CD4-positive, alpha-beta T cell (primary cell): ENCODE measurements at regions not wholly inside any gene's neighbourhood (a gene's known extent, or its start where the extent isn't known, plus 50 kb on each side); places are given as distances from the start of the nearest gene placed in this dataset.

Experiments
- ATAC-seq: fragments of 200-7000 bp; cut with Tn5 transposase; one replicate; pipeline ENCODE4 v1.10.0; 2022; ENCODE audit warnings: mild to moderate bottlenecking; ENCODE audit not compliant: poor library complexity
- CTCF ChIA-PET: fragments of 350-600 bp; sonication (Branson Sonifier 250); formaldehyde crosslinking; loops from one replicate; lab custom pipeline; 2021; ENCODE audit warnings: antibody characterized with exemption, inconsistent platforms; lab: Charles Lee
- POLR2A ChIA-PET: fragments of 350-600 bp; sonication (Branson Sonifier 250); formaldehyde crosslinking; loops from one replicate; lab custom pipeline; 2021; ENCODE audit warnings: antibody characterized with exemption, inconsistent platforms; lab: Charles Lee
- DNase-seq, 14 experiments: peaks; one replicate each; pipeline ENCODE4 v3.0.0-alpha.2; 2013 to 2020; ENCODE audit warnings: mixed read lengths in 2 of 14
- H3K27ac ChIP-seq, 2 donors: one replicate each; pipeline versions ENCODE4 v1.5.1 to v1.7.0; 2013; ENCODE audit warnings: low read length in 2 of 2, low read depth in 1 of 2, mild to moderate bottlenecking in 1 of 2
- H3K27me3 ChIP-seq, 2 experiments: 1 replicate in 1 of 2; 2 replicates in 1 of 2; pipeline versions ENCODE4 v1.6.1 to v1.7.0; 2013; ENCODE audit warnings: low read length in 2 of 2, control low read depth in 1 of 2, mild to moderate bottlenecking in 1 of 2, moderate library complexity in 1 of 2; ENCODE audit not compliant: insufficient read depth in 2 of 2, control insufficient read depth in 1 of 2
- H3K36me3 ChIP-seq: one replicate; pipeline ENCODE4 v1.6.1; 2013; ENCODE audit warnings: low read length, control low read depth; ENCODE audit not compliant: insufficient read depth
- H3K4me1 ChIP-seq: one replicate; pipeline ENCODE4 v1.6.1; 2013; ENCODE audit warnings: low read length, control low read depth; ENCODE audit not compliant: insufficient read depth
- H3K4me3 ChIP-seq: one replicate; pipeline ENCODE4 v1.5.1; 2013; ENCODE audit warnings: mild to moderate bottlenecking, low read length, moderate library complexity
- H3K9me3 ChIP-seq, 2 experiments: 1 replicate in 1 of 2; 2 replicates in 1 of 2; pipeline versions ENCODE4 v1.6.1 to v1.7.0; 2013; ENCODE audit warnings: low read length in 2 of 2, mild to moderate bottlenecking in 2 of 2, control low read depth in 1 of 2, moderate library complexity in 1 of 2; ENCODE audit not compliant: control insufficient read depth in 1 of 2, insufficient read depth in 1 of 2
- H3K27ac Mint-ChIP-seq: one replicate; pipeline ENCODE4 v1.8.0; 2020; ENCODE audit warnings: mixed read lengths
- H3K27me3 Mint-ChIP-seq: one replicate; pipeline ENCODE4 v1.8.0; 2021; ENCODE audit warnings: mixed read lengths
- H3K36me3 Mint-ChIP-seq: one replicate; pipeline ENCODE4 v1.8.0; 2021; ENCODE audit warnings: low read depth, mixed read lengths
- H3K4me1 Mint-ChIP-seq: one replicate; pipeline ENCODE4 v1.8.0; 2021; ENCODE audit warnings: low read depth, mixed read lengths
- H3K4me3 Mint-ChIP-seq: one replicate; pipeline ENCODE4 v1.8.0; 2020; ENCODE audit warnings: mild to moderate bottlenecking, mixed read lengths
- H3K9me3 Mint-ChIP-seq: one replicate; pipeline ENCODE4 v1.8.0; 2020; ENCODE audit warnings: mixed read lengths
- intact Hi-C, 2 experiments: fragments of 100-400 bp; cut with DNase I in 1 of 2; cut with micrococcal nuclease in 1 of 2; formaldehyde crosslinking; loops; one replicate each; pipeline versions ENCODE4 v1.15.1 to v1.9.0; 2023 to 2025; cut with DNase I, micrococcal nuclease
- TF ChIP-seq, protein P1 (sequence below): fragments of 200-600 bp; IDR thresholded peaks from one replicate; pipeline ENCODE4 v1.8.0; 2022; ENCODE audit warnings: antibody characterized with exemption, mild to moderate bottlenecking

GRCh38 chr4:112885897-112886296 lies 163.6 kb upstream of the ANK2 start:
- Histone ChIP-seq H3K27ac (no peak overlapping the region), H3K36me3 (no peaks in the 10 kb centered on the region), H3K4me1 (no peaks in the 10 kb centered on the region), H3K4me3 (no peak overlapping the region), H3K9me3 (no peaks in the 10 kb centered on the region), H3K27me3 (no peaks in the 10 kb centered on the region)
- no peak overlapping the region for H3K27ac Mint-ChIP-seq
- H3K9me3 Mint-ChIP-seq, result no peaks in the 10 kb centered on the region
- H3K4me3 Mint-ChIP-seq, result no peak overlapping the region
- H3K36me3 Mint-ChIP-seq, result no peaks in the 10 kb centered on the region
- ChIA-PET POLR2A (no interaction called here), CTCF (no interaction called here)
- TF ChIP-seq, protein P1, sequence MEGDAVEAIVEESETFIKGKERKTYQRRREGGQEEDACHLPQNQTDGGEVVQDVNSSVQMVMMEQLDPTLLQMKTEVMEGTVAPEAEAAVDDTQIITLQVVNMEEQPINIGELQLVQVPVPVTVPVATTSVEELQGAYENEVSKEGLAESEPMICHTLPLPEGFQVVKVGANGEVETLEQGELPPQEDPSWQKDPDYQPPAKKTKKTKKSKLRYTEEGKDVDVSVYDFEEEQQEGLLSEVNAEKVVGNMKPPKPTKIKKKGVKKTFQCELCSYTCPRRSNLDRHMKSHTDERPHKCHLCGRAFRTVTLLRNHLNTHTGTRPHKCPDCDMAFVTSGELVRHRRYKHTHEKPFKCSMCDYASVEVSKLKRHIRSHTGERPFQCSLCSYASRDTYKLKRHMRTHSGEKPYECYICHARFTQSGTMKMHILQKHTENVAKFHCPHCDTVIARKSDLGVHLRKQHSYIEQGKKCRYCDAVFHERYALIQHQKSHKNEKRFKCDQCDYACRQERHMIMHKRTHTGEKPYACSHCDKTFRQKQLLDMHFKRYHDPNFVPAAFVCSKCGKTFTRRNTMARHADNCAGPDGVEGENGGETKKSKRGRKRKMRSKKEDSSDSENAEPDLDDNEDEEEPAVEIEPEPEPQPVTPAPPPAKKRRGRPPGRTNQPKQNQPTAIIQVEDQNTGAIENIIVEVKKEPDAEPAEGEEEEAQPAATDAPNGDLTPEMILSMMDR, result no peak
- H3K4me1 Mint-ChIP-seq, result no peaks in the 10 kb centered on the region
- intact Hi-C loops, result no loop called here
- peaks cover 7% of the 10 kb centered on the region for H3K27me3 Mint-ChIP-seq
- no peak for ATAC-seq
- DNase-seq, result no peak

DNA sequence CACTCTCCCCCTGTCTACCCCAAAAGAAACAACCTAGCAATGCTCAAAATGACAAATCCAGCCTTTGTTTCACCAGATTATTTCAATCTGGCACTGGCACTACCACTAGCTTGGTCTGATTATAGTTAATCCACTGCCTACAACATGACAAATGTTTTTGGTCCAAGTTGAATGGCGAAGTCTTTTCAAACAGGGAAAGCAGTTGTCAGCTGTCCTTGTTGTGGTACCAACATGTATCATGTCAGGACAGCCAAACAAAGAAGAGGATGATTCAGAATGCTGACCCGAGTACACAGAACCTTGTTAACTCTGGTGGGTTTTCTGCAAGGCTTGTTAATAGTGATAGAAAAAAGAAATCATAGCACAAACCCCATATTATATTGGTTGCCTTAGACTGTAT lies 160.8 kb upstream of the ANK2 start:
- Mint-ChIP-seq H3K27me3 (peaks cover 7% of the 10 kb centered on the region), H3K27ac (no peak overlapping the region), H3K36me3 (no peaks in the 10 kb centered on the region), H3K9me3 (no peaks in the 10 kb centered on the region), H3K4me3 (no peak overlapping the region), H3K4me1 (no peaks in the 10 kb centered on the region)
- ChIA-PET CTCF (no interaction called here), POLR2A (no interaction called here)
- Histone ChIP-seq H3K27ac (no peak overlapping the region), H3K27me3 (no peaks in the 10 kb centered on the region), H3K36me3 (no peaks in the 10 kb centered on the region), H3K9me3 (no peaks in the 10 kb centered on the region), H3K4me1 (no peaks in the 10 kb centered on the region), H3K4me3 (no peak overlapping the region)
- TF ChIP-seq, protein P1, result no peak
- DNase-seq, result no peak
- ATAC-seq, result no peak
- intact Hi-C loops, result no loop called here

GRCh38 chr4:112889199-112889598 lies 160.3 kb upstream of the ANK2 start:
- H3K9me3 Mint-ChIP-seq, result no peaks in the 10 kb centered on the region
- no peaks in the 10 kb centered on the region for H3K36me3 Mint-ChIP-seq
- H3K4me1 ChIP-seq, result no peaks in the 10 kb centered on the region
- H3K4me3 ChIP-seq, result no peak overlapping the region
- H3K4me3 Mint-ChIP-seq, result no peak overlapping the region
- TF ChIP-seq, protein P1, result no peak
- H3K4me1 Mint-ChIP-seq, result no peaks in the 10 kb centered on the region
- CTCF ChIA-PET, result no interaction called here
- intact Hi-C loops, result no loop called here
- H3K27ac Mint-ChIP-seq, result no peak overlapping the region
- H3K27me3 ChIP-seq, result no peaks in the 10 kb centered on the region
- no peak for DNase-seq
- H3K27ac ChIP-seq, result no peak overlapping the region
- ATAC-seq, result no peak
- POLR2A ChIA-PET, result no interaction called here
- H3K27me3 Mint-ChIP-seq, result peaks cover 7% of the 10 kb centered on the region
- no peaks in the 10 kb centered on the region for H3K9me3 ChIP-seq
- H3K36me3 ChIP-seq, result no peaks in the 10 kb centered on the region
